ENCODE measurements at regions not wholly inside any gene's neighbourhood (a gene's known extent, or its start where the extent isn't known, plus 50 kb on each side); places are given as distances from the start of the nearest gene placed in this dataset.

DNA sequence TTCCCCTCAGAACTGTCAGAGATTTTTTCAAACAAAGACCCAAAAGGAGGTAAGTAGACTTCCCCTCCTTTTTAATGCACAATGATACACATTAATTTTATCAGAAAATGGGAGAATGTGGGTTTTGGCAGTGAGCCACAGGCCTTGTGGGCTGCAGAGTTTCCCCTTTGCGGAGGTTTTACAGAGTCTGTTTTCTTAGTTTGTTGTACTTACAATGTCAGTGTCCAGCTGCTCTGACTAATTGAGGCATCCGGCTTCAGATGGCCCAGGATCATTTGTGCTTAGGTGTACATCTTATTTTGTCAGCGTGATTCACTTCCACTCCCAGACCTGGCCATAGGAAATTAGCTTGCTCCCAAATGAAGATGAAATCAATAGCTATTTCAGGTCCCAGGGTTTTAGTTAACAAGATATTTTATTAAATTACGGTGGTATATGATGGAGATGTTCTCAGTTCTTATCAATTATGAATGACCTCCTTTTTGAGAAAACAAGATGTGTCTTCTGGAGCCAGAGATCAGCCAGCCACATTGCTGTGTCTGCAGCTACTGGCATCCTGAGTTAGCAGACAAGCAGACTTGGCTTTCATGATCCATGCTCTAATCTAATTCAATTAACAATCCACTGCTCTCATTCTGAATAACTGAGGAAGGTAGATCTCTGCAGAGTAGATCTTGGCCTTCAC is 1086.6 kb upstream of the SORCS1 start:
- Histone ChIP-seq H3K9me2 (replicated peaks; ENCODE audit: insufficient read depth, low read length) (no peaks in the 10 kb centered on the region), H3K36me3 (ENCODE audit: low read length) (no peaks in the 10 kb centered on the region), H3F3A (ENCODE audit: insufficient read depth) (no peaks in the 10 kb centered on the region), H2AFZ (ENCODE audit: low read depth, low read length, severe bottlenecking) (no peak overlapping the region), H4K20me1 (ENCODE audit: low read depth, low read length) (no peaks in the 10 kb centered on the region), H3K27ac (ENCODE audit: low read depth, low read length) (no peak overlapping the region), H3K9ac (ENCODE audit: low read length) (no peak overlapping the region), H3K9me3 (ENCODE audit: insufficient read depth, low read length) (no peaks in the 10 kb centered on the region), H3K4me2 (ENCODE audit: low read depth, low read length, poor library complexity, severe bottlenecking) (no peak overlapping the region), H3K79me2 (ENCODE audit: insufficient read depth, low read length) (no peaks in the 10 kb centered on the region), H3K27me3 (ENCODE audit: low read length) (no peaks in the 10 kb centered on the region), H3K4me3 (ENCODE audit: insufficient read depth, low read length, poor library complexity, severe bottlenecking) (no peak overlapping the region)
- TF ChIP-seq, protein P1, sequence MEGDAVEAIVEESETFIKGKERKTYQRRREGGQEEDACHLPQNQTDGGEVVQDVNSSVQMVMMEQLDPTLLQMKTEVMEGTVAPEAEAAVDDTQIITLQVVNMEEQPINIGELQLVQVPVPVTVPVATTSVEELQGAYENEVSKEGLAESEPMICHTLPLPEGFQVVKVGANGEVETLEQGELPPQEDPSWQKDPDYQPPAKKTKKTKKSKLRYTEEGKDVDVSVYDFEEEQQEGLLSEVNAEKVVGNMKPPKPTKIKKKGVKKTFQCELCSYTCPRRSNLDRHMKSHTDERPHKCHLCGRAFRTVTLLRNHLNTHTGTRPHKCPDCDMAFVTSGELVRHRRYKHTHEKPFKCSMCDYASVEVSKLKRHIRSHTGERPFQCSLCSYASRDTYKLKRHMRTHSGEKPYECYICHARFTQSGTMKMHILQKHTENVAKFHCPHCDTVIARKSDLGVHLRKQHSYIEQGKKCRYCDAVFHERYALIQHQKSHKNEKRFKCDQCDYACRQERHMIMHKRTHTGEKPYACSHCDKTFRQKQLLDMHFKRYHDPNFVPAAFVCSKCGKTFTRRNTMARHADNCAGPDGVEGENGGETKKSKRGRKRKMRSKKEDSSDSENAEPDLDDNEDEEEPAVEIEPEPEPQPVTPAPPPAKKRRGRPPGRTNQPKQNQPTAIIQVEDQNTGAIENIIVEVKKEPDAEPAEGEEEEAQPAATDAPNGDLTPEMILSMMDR (IDR thresholded peaks at IDR 0.05; ENCODE audit: insufficient read depth, low read length, poor library complexity, severe bottlenecking) = no peak
- no peak for TF ChIP-seq EZH2phosphoT487 (conservative IDR thresholded peaks at IDR 0.05; ENCODE audit: low read length)

DNA sequence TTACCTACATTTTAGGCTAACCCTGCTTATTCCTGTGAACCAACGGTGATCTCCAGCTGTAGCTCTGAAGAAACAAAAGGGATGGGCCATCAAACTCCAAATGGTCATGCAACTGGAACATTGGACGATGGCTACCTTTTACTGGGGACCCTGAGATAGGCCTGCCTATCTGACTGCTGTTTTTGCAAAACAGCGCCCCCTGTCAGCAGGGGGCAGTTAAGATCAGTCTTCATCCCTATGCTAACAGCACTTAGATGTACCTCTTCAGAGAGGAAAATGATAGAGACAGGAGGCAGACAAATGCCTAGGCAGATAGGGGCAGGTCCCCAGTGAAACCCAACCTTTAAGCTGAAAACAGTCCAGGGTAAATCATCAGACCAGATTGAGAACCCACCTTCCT is 1085.4 kb upstream of the SORCS1 start:
- H3K27me3 ChIP-seq (ENCODE audit: low read length) = no peaks in the 10 kb centered on the region
- no peak overlapping the region for H3K9ac ChIP-seq (ENCODE audit: low read length)
- H3F3A ChIP-seq (ENCODE audit: insufficient read depth) = no peaks in the 10 kb centered on the region
- no peaks in the 10 kb centered on the region for H3K9me3 ChIP-seq (ENCODE audit: insufficient read depth, low read length)
- no peaks in the 10 kb centered on the region for H3K36me3 ChIP-seq (ENCODE audit: low read length)
- H3K9me2 ChIP-seq (replicated peaks; ENCODE audit: insufficient read depth, low read length) = no peaks in the 10 kb centered on the region
- H3K27ac ChIP-seq (ENCODE audit: low read depth, low read length) = no peak overlapping the region
- H4K20me1 ChIP-seq (ENCODE audit: low read depth, low read length) = no peaks in the 10 kb centered on the region
- TF ChIP-seq, protein P1 (IDR thresholded peaks at IDR 0.05; ENCODE audit: insufficient read depth, low read length, poor library complexity, severe bottlenecking) = no peak
- no peak for TF ChIP-seq EZH2phosphoT487 (conservative IDR thresholded peaks at IDR 0.05; ENCODE audit: low read length)
- H3K79me2 ChIP-seq (ENCODE audit: insufficient read depth, low read length) = no peaks in the 10 kb centered on the region
- H3K4me3 ChIP-seq (ENCODE audit: insufficient read depth, low read length, poor library complexity, severe bottlenecking) = no peak overlapping the region
- H3K4me2 ChIP-seq (ENCODE audit: low read depth, low read length, poor library complexity, severe bottlenecking) = no peak overlapping the region
- no peak overlapping the region for H2AFZ ChIP-seq (ENCODE audit: low read depth, low read length, severe bottlenecking)

DNA sequence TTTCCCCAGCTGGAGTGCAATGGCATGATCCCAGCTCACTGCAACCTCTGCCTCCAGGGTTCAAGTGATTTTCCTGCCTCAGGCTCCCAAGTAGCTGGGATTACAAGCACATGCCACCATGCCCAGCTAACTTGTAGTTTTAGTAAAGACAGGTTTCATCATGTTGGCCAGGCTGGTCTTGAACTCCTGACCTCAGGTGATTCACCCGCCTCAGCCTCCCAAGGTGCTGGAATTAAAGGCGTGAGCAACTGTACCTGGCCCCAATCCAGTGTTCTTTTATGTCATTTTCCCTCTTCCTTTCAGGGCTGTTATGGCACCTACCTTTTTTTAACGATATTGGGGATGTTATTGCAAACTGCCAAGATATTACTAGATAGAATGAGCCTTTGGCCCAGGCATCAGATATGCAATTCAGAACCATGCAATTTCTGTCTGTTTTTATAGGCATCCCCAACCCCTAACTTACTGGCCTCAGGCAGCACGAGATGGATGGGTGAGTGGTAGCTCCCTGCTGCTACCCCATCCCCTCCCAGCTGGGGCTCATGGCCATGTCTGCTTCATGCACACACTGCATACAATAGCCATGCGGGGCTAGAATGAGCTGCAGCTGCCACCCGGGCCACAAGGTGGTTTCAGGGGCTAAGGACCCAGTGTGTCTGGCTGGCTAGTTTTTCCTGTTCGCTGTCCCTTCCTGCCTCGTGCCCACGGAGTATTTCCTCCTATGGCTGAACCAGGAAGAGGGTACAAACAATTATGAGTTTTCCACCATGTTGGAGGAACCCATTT is 1080.1 kb upstream of the SORCS1 start:
- Histone ChIP-seq H3K9ac (ENCODE audit: low read length) (no peak overlapping the region), H2AFZ (ENCODE audit: low read depth, low read length, severe bottlenecking) (no peak overlapping the region), H3K36me3 (ENCODE audit: low read length) (no peaks in the 10 kb centered on the region), H4K20me1 (ENCODE audit: low read depth, low read length) (no peaks in the 10 kb centered on the region), H3K4me3 (ENCODE audit: insufficient read depth, low read length, poor library complexity, severe bottlenecking) (no peak overlapping the region), H3K4me2 (ENCODE audit: low read depth, low read length, poor library complexity, severe bottlenecking) (no peak overlapping the region), H3K79me2 (ENCODE audit: insufficient read depth, low read length) (no peaks in the 10 kb centered on the region), H3F3A (ENCODE audit: insufficient read depth) (no peaks in the 10 kb centered on the region), H3K9me2 (replicated peaks; ENCODE audit: insufficient read depth, low read length) (no peaks in the 10 kb centered on the region), H3K9me3 (ENCODE audit: insufficient read depth, low read length) (no peaks in the 10 kb centered on the region), H3K27me3 (ENCODE audit: low read length) (no peaks in the 10 kb centered on the region), H3K27ac (ENCODE audit: low read depth, low read length) (no peak overlapping the region)
- TF ChIP-seq, protein P1 (IDR thresholded peaks at IDR 0.05; ENCODE audit: insufficient read depth, low read length, poor library complexity, severe bottlenecking) = no peak
- TF ChIP-seq EZH2phosphoT487 (conservative IDR thresholded peaks at IDR 0.05; ENCODE audit: low read length) = no peak
